ENCODE measurements at regions not wholly inside any gene's neighbourhood (a gene's known extent, or its start where the extent isn't known, plus 50 kb on each side); places are given as distances from the start of the nearest gene placed in this dataset.

GRCh38 chr6:25171301-25171700 lies 107.9 kb upstream of the CARMIL1 start (continued):
- TF ChIP-seq BCL3 (IDR thresholded peaks at IDR 0.05; ENCODE audit: borderline replicate concordance, insufficient read depth, low read depth, low read length, poor library complexity, severe bottlenecking) (no peak), STAT3 (IDR thresholded peaks at IDR 0.05; ENCODE audit: low read depth, low read length) (no peak), NFYA (IDR thresholded peaks at IDR 0.05; ENCODE audit: borderline replicate concordance, low read depth, low read length) (no peak), PML (IDR thresholded peaks at IDR 0.05; ENCODE audit: low read length) (no peak), CBX5 (IDR thresholded peaks at IDR 0.05; ENCODE audit: low read depth) (no peak)
- TF ChIP-seq, protein P1, sequence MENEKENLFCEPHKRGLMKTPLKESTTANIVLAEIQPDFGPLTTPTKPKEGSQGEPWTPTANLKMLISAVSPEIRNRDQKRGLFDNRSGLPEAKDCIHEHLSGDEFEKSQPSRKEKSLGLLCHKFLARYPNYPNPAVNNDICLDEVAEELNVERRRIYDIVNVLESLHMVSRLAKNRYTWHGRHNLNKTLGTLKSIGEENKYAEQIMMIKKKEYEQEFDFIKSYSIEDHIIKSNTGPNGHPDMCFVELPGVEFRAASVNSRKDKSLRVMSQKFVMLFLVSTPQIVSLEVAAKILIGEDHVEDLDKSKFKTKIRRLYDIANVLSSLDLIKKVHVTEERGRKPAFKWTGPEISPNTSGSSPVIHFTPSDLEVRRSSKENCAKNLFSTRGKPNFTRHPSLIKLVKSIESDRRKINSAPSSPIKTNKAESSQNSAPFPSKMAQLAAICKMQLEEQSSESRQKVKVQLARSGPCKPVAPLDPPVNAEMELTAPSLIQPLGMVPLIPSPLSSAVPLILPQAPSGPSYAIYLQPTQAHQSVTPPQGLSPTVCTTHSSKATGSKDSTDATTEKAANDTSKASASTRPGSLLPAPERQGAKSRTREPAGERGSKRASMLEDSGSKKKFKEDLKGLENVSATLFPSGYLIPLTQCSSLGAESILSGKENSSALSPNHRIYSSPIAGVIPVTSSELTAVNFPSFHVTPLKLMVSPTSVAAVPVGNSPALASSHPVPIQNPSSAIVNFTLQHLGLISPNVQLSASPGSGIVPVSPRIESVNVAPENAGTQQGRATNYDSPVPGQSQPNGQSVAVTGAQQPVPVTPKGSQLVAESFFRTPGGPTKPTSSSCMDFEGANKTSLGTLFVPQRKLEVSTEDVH (IDR thresholded peaks at IDR 0.05; ENCODE audit: low read depth, partially characterized antibody), result no peak
- TF ChIP-seq, protein P2, sequence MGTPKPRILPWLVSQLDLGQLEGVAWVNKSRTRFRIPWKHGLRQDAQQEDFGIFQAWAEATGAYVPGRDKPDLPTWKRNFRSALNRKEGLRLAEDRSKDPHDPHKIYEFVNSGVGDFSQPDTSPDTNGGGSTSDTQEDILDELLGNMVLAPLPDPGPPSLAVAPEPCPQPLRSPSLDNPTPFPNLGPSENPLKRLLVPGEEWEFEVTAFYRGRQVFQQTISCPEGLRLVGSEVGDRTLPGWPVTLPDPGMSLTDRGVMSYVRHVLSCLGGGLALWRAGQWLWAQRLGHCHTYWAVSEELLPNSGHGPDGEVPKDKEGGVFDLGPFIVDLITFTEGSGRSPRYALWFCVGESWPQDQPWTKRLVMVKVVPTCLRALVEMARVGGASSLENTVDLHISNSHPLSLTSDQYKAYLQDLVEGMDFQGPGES (IDR thresholded peaks at IDR 0.05), result no peak
- TF ChIP-seq, protein P3, sequence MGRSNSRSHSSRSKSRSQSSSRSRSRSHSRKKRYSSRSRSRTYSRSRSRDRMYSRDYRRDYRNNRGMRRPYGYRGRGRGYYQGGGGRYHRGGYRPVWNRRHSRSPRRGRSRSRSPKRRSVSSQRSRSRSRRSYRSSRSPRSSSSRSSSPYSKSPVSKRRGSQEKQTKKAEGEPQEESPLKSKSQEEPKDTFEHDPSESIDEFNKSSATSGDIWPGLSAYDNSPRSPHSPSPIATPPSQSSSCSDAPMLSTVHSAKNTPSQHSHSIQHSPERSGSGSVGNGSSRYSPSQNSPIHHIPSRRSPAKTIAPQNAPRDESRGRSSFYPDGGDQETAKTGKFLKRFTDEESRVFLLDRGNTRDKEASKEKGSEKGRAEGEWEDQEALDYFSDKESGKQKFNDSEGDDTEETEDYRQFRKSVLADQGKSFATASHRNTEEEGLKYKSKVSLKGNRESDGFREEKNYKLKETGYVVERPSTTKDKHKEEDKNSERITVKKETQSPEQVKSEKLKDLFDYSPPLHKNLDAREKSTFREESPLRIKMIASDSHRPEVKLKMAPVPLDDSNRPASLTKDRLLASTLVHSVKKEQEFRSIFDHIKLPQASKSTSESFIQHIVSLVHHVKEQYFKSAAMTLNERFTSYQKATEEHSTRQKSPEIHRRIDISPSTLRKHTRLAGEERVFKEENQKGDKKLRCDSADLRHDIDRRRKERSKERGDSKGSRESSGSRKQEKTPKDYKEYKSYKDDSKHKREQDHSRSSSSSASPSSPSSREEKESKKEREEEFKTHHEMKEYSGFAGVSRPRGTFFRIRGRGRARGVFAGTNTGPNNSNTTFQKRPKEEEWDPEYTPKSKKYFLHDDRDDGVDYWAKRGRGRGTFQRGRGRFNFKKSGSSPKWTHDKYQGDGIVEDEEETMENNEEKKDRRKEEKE (IDR thresholded peaks at IDR 0.05), result no peak

Measured in GM12878 (cell line).